Neuronal stem cell (in vitro differentiated cells): ENCODE measurements at regions not wholly inside any gene's neighbourhood (a gene's known extent, or its start where the extent isn't known, plus 50 kb on each side); places are given as distances from the start of the nearest gene placed in this dataset.

Source experiments
- DNase-seq: peaks from one replicate; pipeline ENCODE4 v3.0.0-alpha.2; 2013; ENCODE audit warnings: low spot score
- H2AFZ ChIP-seq: one replicate; pipeline ENCODE4 v1.6.1; 2013; ENCODE audit warnings: mild to moderate bottlenecking, low read length, inconsistent platforms
- H2AK5ac ChIP-seq: 2 replicates; pipeline ENCODE4 v1.6.1; 2013; ENCODE audit warnings: low read depth, mild to moderate bottlenecking, inconsistent platforms, low read length, moderate library complexity, mixed read lengths
- H2BK120ac ChIP-seq: 2 replicates; pipeline ENCODE4 v1.6.1; 2013; ENCODE audit warnings: low read depth, mild to moderate bottlenecking, inconsistent platforms, low read length, moderate library complexity, mixed read lengths
- H2BK12ac ChIP-seq: one replicate; pipeline ENCODE4 v1.6.1; 2013; ENCODE audit warnings: low read length, inconsistent platforms
- H2BK15ac ChIP-seq: 2 replicates; pipeline ENCODE4 v1.6.1; 2013; ENCODE audit warnings: mild to moderate bottlenecking, low read length, inconsistent platforms, mixed read lengths
- H2BK5ac ChIP-seq: one replicate; pipeline ENCODE4 v1.6.1; 2013; ENCODE audit warnings: inconsistent platforms, mild to moderate bottlenecking, low read length, moderate library complexity
- H3K14ac ChIP-seq: one replicate; pipeline ENCODE4 v1.6.1; 2013; ENCODE audit warnings: low read length, inconsistent platforms
- H3K18ac ChIP-seq: 2 replicates; pipeline ENCODE4 v1.6.1; 2013; ENCODE audit warnings: low read length, inconsistent platforms
- H3K23ac ChIP-seq: 2 replicates; pipeline ENCODE4 v1.6.1; 2013; ENCODE audit warnings: low read depth, mild to moderate bottlenecking, mixed read lengths, low read length, inconsistent platforms; ENCODE audit not compliant: poor library complexity
- H3K27ac ChIP-seq: replicated peaks from 3 replicates; pipeline ENCODE4 v1.5.1; 2013; ENCODE audit warnings: low read length, inconsistent platforms
- H3K27me3 ChIP-seq, 3 experiments: 2 replicates each; pipeline ENCODE4 v1.6.1; 2013; ENCODE audit warnings: low read length in 3 of 3, mild to moderate bottlenecking in 2 of 3, inconsistent platforms in 1 of 3, low read depth in 1 of 3, mixed read lengths in 1 of 3, moderate library complexity in 1 of 3; ENCODE audit not compliant: control insufficient read depth in 3 of 3, insufficient read depth in 3 of 3
- H3K36me3 ChIP-seq, 2 donors: replicated peaks in 1 of 2; 2 replicates each; pipeline ENCODE4 v1.6.1; 2013; ENCODE audit warnings: low read length in 2 of 2; ENCODE audit not compliant: control insufficient read depth in 2 of 2, insufficient read depth in 2 of 2
- H3K4ac ChIP-seq: 2 replicates; pipeline ENCODE4 v1.6.1; 2013; ENCODE audit warnings: inconsistent platforms, mild to moderate bottlenecking, low read length, moderate library complexity
- H3K4me1 ChIP-seq, 2 donors: 1 replicate in 1 of 2; 2 replicates in 1 of 2; pipeline ENCODE4 v1.6.1; 2013; ENCODE audit warnings: low read length in 2 of 2, low read depth in 1 of 2; ENCODE audit not compliant: control insufficient read depth in 2 of 2, insufficient read depth in 1 of 2
- H3K4me2 ChIP-seq: one replicate; pipeline ENCODE4 v1.6.1; 2013; ENCODE audit warnings: mild to moderate bottlenecking, low read length, inconsistent platforms; ENCODE audit not compliant: insufficient read depth, poor library complexity, severe bottlenecking
- H3K4me3 ChIP-seq, 2 donors: 2 replicates each; pipeline ENCODE4 v1.5.1; 2013; ENCODE audit warnings: low read length in 2 of 2, mild to moderate bottlenecking in 2 of 2, inconsistent platforms in 1 of 2, moderate library complexity in 1 of 2
- H3K79me1 ChIP-seq: one replicate; pipeline ENCODE4 v1.6.1; 2013; ENCODE audit warnings: low read depth, mild to moderate bottlenecking, inconsistent platforms, low read length, moderate library complexity
- H3K9ac ChIP-seq: one replicate; pipeline ENCODE4 v1.6.1; 2013; ENCODE audit warnings: mild to moderate bottlenecking, low read depth, low read length, inconsistent platforms; ENCODE audit not compliant: poor library complexity
- H3K9me3 ChIP-seq, 2 donors: replicated peaks in 1 of 2; 2 replicates each; pipeline versions ENCODE3 to v1.6.1; 2013; ENCODE audit warnings: low read length in 2 of 2, mild to moderate bottlenecking in 2 of 2, inconsistent platforms in 1 of 2, low read depth in 1 of 2, mixed read lengths in 1 of 2, moderate library complexity in 1 of 2; ENCODE audit not compliant: control insufficient read depth in 2 of 2, insufficient read depth in 1 of 2
- H4K8ac ChIP-seq: one replicate; pipeline ENCODE4 v1.6.1; 2013; ENCODE audit warnings: low read depth, mild to moderate bottlenecking, inconsistent platforms, low read length, moderate library complexity
- H4K91ac ChIP-seq: one replicate; pipeline ENCODE4 v1.6.1; 2013; ENCODE audit warnings: low read length, low read depth, mild to moderate bottlenecking, inconsistent platforms; ENCODE audit not compliant: poor library complexity
- WGBS, 2 donors: extraction: QIAGEN DNeasy Blood & Tissue Kit; methylation state at CpG; one replicate each; pipeline ENCODE4 v1.1.7; 2013; ENCODE audit warnings: missing lambda C conversion rate in 2 of 2, mixed read lengths in 1 of 2; ENCODE audit not compliant: insufficient read length in 2 of 2, insufficient replicate concordance in 1 of 2; ENCODE audit errors: extremely low coverage in 2 of 2; 5-methylcytosine and 5-hydroxymethylcytosine counted together

DNA sequence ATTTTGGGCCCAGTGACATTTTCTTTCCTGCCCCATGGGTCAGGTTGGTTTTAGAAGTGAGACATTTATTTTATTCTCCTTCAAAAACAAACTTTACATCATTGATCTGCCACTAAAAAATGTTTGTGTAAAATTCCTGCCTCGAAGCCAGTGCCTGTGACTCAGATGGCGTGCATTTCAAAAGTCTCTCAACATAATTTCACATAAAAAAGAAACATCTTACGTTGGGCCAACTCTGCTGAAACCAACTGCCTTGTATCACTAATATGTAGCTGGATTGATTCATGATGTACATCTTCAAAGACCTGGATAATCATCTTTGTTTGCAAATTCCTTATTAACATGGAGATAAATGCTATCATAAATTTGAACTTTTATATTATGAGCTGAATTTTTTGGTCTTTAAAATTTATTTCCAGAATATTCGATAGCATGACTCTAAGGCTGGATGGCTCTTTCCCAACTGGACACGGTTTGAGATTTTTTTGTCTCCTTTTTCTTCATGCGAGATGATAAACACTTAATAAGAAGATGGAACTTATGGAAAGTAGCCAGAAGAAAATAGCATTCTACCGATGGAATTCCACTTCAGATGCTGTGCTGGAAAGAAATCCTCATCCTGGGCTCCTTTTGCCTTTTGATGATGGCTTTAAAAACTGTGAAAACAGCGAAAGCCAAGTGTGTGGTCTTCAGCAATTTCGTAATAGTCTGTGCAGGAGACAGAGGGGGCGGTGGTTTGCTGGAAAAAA, 420.5 kb downstream of the FGF9 start:
- Histone ChIP-seq H3K23ac (no peak overlapping the region), H2BK120ac (no peak overlapping the region), H3K4me2 (no peak overlapping the region), H3K9ac (no peak overlapping the region), H3K4me1 (no peaks in the 10 kb centered on the region), H2AK5ac (no peak overlapping the region), H2BK12ac (no peak overlapping the region), H3K18ac (no peak overlapping the region), H3K27me3 (no peaks in the 10 kb centered on the region), H4K91ac (no peak overlapping the region), H2BK5ac (no peak overlapping the region), H3K4me3 (no peak overlapping the region), H3K9me3 (no peaks in the 10 kb centered on the region), H3K4ac (no peak overlapping the region), H3K14ac (no peak overlapping the region), H2BK15ac (no peak overlapping the region), H3K27ac (no peak overlapping the region), H3K79me1 (no peaks in the 10 kb centered on the region), H3K36me3 (no peaks in the 10 kb centered on the region), H2AFZ (no peak overlapping the region), H4K8ac (no peak overlapping the region)
- DNase-seq = no peak
- WGBS, 2 donors = no CpG with 5 or more reads among the region's 10 CpGs

DNA sequence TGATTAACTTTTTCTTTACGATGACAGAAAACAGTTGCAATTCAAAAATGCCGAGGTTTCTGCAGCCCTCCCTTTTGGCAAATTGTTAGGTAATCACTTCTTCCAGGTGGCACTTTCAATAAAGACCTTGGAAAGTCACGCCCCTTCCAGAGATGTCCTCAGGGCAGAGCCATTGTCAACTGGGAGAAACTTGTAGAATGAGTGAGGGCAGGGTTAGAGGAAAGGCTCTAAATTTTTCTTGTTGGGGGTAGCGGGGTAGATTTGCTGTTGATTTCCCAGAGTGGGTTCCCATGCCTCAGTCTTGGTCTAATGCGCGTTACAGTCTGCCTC, 421.1 kb downstream of the FGF9 start:
- no peak overlapping the region for H3K9ac ChIP-seq
- no peak overlapping the region for H3K18ac ChIP-seq
- no peak overlapping the region for H2BK5ac ChIP-seq
- H3K79me1 ChIP-seq = no peaks in the 10 kb centered on the region
- no peak overlapping the region for H3K14ac ChIP-seq
- H2AFZ ChIP-seq = no peak overlapping the region
- H2BK120ac ChIP-seq = no peak overlapping the region
- no peaks in the 10 kb centered on the region for H3K27me3 ChIP-seq
- no peak overlapping the region for H3K23ac ChIP-seq
- no peak overlapping the region for H2BK15ac ChIP-seq
- H2AK5ac ChIP-seq = no peak overlapping the region
- DNase-seq = no peak
- H3K4me2 ChIP-seq = no peak overlapping the region
- no peak overlapping the region for H3K4ac ChIP-seq
- no peaks in the 10 kb centered on the region for H3K36me3 ChIP-seq
- WGBS, 2 donors = no CpG with 5 or more reads among the region's 6 CpGs
- H2BK12ac ChIP-seq = no peak overlapping the region
- no peaks in the 10 kb centered on the region for H3K4me1 ChIP-seq
- no peak overlapping the region for H3K27ac ChIP-seq
- no peaks in the 10 kb centered on the region for H3K9me3 ChIP-seq
- H4K8ac ChIP-seq = no peak overlapping the region
- no peak overlapping the region for H3K4me3 ChIP-seq
- H4K91ac ChIP-seq = no peak overlapping the region

DNA sequence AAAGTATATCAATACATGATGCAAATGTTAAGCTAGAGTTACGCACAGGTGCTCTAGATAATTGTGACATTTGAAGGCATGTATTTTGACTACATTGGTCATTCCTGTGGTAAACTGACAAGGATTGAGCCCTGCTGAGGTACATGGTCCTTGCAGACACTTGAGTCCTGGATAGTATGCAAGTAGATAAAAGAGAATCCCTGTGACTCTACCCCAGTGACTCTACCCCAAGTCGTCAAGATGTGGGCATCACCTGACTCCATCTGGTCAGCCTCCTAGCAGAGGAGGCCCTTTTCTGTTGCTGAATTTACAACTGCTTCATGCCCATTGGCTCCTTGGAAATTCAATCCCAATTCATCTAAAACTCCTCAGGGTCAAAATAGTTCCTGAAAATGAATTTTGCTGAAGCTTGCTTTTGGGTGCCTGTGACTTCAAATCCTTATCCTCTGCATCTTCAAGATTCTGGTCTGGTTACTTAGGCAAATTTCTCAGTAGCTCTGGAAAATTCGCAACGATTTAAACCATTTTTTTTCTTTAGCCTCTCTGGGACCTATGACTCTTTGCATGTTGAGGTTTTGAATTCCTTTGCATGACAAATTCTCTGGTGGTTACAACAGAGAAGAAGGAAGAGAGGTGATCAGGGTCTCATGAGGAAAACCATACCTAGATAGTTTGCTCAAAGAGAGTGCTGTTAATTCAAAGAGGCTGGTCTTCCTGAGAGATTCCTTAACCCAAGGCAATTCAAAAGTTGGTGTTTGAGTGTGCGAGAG, 422.1 kb downstream of the FGF9 start:
- no peak for DNase-seq
- Histone ChIP-seq H3K27ac (no peak overlapping the region), H3K9me3 (no peaks in the 10 kb centered on the region), H3K4ac (no peak overlapping the region), H3K27me3 (no peaks in the 10 kb centered on the region), H3K18ac (no peak overlapping the region), H2AK5ac (no peak overlapping the region), H3K9ac (no peak overlapping the region), H3K4me3 (no peak overlapping the region), H3K79me1 (no peaks in the 10 kb centered on the region), H4K91ac (no peak overlapping the region), H3K4me2 (no peak overlapping the region), H2BK12ac (no peak overlapping the region), H2AFZ (no peak overlapping the region), H3K23ac (no peak overlapping the region), H4K8ac (no peak overlapping the region), H2BK5ac (no peak overlapping the region), H3K14ac (no peak overlapping the region), H2BK15ac (no peak overlapping the region), H3K4me1 (no peaks in the 10 kb centered on the region), H2BK120ac (no peak overlapping the region), H3K36me3 (no peaks in the 10 kb centered on the region)
- no CpG with 5 or more reads among the region's 5 CpGs for WGBS, 2 donors

DNA sequence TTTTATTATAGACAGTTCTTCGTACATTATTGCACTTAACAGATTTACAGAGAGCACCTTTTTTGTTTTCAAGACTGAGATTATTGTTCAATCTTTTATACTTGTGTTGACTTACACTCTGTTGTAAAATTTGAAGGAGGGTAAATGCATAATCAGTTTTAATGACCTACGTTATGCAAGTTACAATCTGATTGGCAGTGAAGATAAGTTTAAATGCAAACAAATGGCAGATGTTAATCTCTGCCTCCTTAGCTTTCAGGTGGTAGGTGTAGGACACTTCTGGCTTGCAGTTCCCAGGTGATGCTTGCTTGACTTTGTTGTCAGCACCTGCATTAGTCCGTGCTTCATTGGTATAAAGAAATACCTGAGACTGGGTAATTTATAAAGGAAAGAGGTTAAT, 424.9 kb downstream of the FGF9 start:
- Histone ChIP-seq H2BK15ac (no peak overlapping the region), H3K79me1 (no peaks in the 10 kb centered on the region), H2BK5ac (no peak overlapping the region), H2AFZ (no peak overlapping the region), H4K8ac (no peak overlapping the region), H3K18ac (no peak overlapping the region), H3K27me3 (no peaks in the 10 kb centered on the region), H3K9me3 (no peaks in the 10 kb centered on the region), H3K27ac (no peak overlapping the region), H4K91ac (no peak overlapping the region), H3K14ac (no peak overlapping the region), H2BK12ac (no peak overlapping the region), H2BK120ac (no peak overlapping the region), H3K4me2 (no peak overlapping the region), H3K4me3 (no peak overlapping the region), H3K36me3 (no peaks in the 10 kb centered on the region), H3K4me1 (no peaks in the 10 kb centered on the region), H3K9ac (no peak overlapping the region), H3K23ac (no peak overlapping the region), H2AK5ac (no peak overlapping the region), H3K4ac (no peak overlapping the region)
- no CpG with 5 or more reads among the region's 3 CpGs for WGBS, 2 donors
- no peak for DNase-seq
